NT2/D1 (cell line): ENCODE measurements at regions not wholly inside any gene's neighbourhood (a gene's known extent, or its start where the extent isn't known, plus 50 kb on each side); places are given as distances from the start of the nearest gene placed in this dataset.

Experiments
- SUZ12 ChIP-seq: IDR thresholded peaks from 2 replicates; pipeline ENCODE4 v1.6.1; 2011; ENCODE audit not compliant: insufficient read length, insufficient read depth; ENCODE audit errors: extremely low read depth
- ZNF274 ChIP-seq: IDR thresholded peaks from 2 replicates; pipeline ENCODE4 v1.6.1; 2011; ENCODE audit warnings: mild to moderate bottlenecking, low read depth, low read length

DNA sequence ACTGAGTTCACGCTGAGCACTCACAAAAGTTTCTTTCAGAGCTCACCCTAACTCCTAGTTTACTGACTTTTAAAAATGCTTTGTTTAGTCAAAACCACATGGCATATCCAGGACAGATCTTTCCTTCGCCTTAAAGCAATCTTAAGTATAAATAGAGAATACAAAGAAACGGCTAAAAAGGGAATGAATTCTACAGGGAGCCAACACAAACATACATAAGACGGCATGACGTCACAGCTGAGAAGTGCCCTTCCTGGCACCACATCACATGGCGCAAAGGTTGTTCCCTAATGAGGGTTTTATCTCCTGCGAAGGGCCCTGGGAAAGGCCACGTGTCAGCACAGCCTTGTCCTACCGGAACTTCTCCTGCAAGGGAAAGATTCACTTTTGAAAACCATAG is 141.3 kb downstream of the IRX1 start:
- TF ChIP-seq SUZ12 (no peak), ZNF274 (no peak)
